ENCODE measurements at regions not wholly inside any gene's neighbourhood (a gene's known extent, or its start where the extent isn't known, plus 50 kb on each side); places are given as distances from the start of the nearest gene placed in this dataset.

DNA sequence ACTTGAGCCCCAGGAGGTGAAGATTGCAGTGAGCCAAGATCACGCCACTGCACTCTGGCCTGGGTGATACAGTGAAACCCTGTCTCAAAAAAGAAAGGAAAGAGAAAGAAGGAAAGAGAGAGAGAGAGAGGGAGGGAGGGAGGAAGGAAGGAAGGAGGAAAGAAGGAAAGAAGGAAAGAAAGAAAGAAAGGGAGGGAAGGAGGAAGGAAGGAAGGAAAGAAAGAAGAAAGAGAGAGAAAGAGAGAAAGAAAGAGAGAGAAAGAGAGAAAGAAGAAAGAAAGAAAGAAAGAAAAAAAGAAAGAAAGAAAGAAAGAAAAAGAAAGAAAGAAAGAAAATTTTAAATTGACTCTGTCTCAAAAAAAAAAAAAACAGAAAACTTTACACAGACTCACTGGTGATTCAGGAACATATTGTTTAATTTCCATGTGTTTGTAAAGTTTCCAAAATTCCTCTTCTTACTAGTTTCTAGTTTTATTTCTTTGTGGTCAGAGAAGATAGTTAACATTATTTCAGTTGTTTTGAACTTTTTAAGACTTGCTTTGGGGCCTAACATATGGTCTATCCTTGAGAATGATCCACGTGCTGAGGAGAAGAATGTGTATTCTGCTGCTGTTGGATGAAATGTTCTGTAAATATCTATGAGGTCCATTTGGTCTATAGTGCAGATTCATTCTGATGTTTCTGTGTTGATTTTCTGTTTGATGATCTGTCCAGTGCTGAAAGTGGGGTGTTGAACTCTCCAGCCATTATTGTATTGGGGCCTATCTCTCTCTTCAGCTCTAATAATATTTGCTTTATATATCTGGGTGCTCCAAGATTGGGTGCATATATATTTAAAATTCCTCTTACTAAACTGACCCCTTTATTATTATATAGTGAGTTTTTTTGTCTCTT, 204.4 kb upstream of the SERP2 start:
- in situ Hi-C loops (cut with HindIII; ENCODE audit: low sequenced_read_pairs), result no loop called here

DNA sequence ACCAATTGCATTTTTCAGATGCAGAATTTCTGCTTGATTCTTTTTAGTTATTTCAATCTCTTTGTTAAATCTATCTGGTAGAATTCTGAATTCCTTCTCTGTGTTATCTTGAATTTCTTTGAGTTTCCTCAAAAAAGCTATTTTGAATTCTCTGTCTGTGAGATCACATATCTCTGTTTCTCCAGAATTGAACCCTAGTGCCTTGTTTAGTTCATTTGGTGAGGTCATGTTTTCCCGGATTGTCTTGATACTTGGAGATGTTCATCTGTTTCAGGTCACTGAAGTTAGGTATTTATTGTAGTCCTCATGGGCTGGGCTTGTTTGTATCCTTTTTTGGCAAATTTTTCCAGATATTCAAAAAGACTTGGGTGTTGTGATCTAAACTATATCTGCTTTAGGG, 202.9 kb upstream of the SERP2 start:
- in situ Hi-C loops (cut with HindIII; ENCODE audit: low sequenced_read_pairs), result no loop called here

DNA sequence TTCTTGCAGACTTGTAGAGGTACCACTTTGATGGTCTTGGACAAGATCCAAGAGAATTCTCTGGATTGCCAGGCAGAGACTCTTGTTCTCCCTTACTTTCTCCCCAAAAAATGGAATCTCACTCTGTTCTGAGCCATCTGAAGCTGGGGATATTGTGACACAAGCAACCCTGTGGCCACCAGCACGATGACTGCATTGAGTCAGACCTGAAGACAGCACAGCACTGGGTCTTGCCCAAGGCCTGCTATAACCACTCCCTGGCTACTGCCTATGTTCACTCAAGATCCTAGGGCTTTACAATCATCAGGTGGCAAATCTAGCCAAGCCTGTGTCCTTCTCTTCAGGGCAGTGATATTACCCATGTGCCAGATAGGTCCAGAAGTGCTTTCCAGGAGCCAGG, 202.5 kb upstream of the SERP2 start:
- in situ Hi-C loops (cut with HindIII; ENCODE audit: low sequenced_read_pairs), result no loop called here

DNA sequence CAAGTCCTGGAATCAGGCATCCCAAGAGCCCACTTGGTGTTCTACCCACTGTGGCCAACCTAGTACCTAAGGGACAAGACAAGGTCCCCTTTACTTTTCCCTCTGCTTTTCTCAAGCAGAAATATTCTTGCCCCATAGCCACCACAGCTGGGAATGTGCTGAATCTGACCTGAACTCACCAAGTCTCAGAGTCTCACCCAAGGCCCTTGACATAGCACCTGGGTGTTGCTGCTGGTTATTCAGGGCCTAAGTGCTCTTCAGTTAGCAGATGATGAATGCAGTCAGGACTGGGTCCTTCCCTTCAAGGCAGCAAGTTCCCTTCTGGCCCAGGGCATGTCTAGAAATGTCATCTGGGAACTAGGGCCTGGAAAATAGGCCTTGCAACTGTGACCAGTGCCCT, 201.8 kb upstream of the SERP2 start:
- in situ Hi-C loops (cut with HindIII; ENCODE audit: low sequenced_read_pairs), result no loop called here

DNA sequence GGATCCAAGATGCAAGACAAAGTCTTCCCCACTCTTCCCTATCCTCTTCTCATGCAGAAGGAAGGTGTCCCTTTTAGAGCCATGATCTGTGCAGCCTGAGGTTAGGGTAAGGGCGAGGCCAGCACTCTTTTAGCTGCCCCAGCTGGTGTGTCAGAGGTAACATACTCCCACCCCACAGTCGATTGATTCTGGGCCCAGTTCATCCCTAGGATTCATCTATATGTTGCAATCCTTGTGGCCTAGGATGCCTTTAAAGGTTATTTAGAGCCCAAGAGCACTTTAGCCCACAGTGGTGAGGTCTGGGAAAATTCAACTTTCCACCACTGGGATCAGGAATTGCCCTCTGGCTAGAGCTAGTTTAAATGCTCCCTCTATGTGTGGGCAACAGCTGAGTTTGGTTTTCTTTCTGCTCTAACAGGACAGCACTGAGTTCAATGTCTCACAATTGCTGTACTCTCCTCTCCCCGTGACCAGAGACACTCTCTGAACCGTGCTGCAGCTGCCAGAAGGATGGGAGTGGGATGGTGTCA, 201.3 kb upstream of the SERP2 start:
- in situ Hi-C loops (cut with HindIII; ENCODE audit: low sequenced_read_pairs), result no loop called here

DNA sequence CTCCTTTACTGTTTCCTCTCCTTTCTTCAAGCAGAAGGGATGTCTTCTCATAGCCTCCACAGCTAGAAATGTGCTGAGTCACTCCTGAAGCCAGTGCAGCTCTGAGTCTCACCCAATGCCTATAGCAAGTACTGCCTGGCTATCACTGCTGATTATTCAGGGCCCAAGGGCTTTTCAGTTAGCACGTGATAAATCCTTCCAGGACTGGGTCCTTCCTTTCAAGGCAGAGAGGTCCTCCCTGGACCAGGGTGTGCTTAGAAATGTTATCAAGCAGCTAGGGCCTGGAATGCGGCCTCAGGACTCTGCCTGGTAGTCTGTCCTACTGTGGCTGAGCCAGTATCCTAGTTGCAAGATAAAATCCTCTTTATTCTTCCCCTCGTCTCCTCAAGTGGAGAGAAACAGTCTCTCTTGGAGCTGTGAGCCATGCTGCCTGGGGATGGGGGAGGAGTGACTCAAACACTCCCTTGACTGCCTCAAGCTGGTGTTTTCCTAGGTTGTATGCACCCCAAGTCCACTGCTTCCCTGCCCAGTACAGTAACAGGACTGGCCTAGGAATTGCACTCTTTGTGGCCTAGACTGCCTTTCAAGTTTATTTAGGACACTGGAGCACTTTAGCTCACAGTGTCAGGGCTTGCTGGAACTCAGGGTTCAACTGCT, 198.7 kb upstream of the SERP2 start:
- in situ Hi-C loops (cut with HindIII; ENCODE audit: low sequenced_read_pairs), result no loop called here

DNA sequence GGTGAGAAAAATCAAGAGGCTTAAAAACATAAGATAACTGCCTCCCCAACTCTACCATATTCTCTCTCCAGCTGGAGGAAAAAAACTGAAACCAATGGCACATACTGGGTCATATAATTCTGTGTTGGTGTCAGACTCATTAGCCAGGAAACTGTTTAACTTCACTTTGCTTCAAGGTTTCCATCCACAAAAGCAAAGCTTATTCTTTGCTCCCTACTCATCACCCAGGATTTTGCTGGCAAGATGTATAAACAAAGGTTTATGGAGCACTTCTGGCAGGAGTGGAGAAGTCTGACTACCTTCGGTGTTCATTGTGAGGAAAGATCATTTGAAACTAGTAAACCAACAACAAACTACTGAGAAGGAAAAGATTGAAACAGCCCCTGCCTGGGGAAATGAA, 197.5 kb upstream of the SERP2 start:
- in situ Hi-C loops (cut with HindIII; ENCODE audit: low sequenced_read_pairs), result no loop called here

DNA sequence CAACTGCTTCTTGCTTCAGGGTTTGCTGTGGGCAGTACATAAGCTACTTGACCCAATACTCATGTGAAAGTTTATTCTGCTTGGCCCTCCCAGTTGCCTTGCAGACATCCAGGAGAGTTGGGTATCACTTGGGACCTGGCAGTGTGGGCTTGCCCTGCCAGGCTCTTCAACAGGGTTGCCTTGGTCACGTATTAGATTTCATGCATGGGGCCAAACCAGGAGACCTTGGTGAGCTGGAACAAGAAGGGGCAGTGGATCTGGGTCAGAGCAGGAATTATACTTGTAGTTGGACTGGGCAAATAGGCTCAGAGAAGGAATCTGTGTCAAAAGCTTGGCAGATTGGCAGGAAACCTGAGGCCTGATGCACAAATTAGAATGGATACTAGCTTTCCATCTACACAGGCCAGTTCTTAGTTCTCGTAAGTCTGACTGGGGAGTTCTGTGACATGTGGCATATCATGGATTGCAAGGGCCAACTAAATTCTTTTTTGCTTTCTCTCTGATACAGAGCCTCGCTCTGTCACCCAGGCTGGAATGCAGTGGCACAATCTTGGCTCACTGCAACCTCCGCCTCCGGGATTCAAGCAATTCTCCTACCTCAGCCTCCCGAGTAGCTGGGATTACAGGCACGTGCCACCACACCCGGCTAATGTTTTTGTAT, 192.6 kb upstream of the SERP2 start:
- in situ Hi-C loops (cut with HindIII; ENCODE audit: low sequenced_read_pairs), result no loop called here

DNA sequence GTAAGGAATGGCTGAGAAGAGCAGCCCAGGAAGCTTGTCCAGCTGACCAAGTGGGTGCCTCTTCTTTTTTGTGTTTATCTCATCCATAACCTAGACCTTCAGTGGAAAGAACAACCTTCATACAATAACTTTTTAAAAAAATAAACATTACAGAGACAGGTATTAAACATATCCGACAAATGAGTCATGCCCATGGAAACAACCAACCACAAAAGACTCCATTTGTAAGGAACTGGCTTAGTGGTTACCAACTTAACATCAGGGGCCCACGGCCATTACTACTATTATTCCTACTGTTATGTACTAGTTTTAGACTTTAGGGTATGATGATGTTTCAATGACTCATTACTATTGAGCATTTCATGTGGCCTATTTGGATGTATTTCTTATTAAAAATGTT, 191.7 kb upstream of the SERP2 start:
- in situ Hi-C loops (cut with HindIII; ENCODE audit: low sequenced_read_pairs), result no loop called here

DNA sequence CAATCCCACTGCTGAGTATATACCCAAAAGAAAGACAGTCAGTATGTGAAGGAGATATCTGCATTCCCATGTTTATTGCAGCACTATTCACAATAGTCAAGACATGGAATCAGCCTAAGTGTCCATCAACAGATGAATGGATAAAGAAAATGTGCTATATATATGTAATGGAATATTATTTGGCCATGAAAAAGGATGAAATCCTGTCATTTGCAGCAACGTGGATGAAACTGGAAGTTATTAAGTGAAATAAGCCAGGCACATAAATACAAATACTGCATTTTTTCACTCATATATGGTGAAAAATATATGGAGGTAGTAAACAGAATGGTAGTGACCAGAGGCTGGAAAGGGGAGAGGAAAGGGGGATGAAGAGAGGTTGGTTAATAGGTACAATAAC, 188.9 kb upstream of the SERP2 start:
- in situ Hi-C loops (cut with HindIII; ENCODE audit: low sequenced_read_pairs), result no loop called here

DNA sequence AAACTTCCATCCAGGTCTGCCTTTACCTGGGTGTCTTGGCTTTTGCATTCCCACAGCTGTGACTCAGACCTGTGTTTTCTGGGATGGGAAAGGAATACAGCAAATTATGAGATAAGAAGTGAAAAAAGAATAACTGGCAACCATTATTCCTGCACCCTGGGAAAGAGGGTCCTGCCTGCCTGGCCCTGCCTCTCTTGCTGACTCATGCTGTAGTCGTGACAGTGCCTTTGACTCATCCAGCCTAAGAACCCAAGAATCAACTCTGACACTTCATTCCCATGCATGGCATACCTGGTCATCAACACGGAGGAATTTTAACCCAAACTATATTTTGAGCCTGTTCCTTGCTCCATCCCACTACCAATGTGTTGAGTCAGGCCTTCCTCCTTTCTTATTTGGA, 185.4 kb upstream of the SERP2 start:
- in situ Hi-C loops (cut with HindIII; ENCODE audit: low sequenced_read_pairs), result no loop called here

DNA sequence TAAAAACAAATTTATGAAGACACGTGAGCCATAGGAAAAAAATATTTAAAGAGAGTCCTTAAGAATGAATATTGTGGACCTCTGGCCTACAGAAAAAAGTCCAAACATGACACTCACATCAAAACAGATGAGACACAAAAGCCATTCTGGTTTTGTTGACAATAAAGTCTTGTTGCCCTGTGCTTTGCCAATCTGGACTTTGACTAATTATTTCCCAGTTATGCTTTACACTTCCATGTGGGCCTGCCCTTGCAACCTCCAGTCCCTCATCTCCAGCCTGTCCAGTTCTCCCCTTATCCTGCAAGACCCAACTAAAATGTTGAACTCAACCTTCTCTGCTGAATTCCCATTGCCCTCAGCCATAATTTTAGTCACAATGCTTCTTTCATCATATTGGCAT, 184.5 kb upstream of the SERP2 start:
- in situ Hi-C loops (cut with HindIII; ENCODE audit: low sequenced_read_pairs), result no loop called here

DNA sequence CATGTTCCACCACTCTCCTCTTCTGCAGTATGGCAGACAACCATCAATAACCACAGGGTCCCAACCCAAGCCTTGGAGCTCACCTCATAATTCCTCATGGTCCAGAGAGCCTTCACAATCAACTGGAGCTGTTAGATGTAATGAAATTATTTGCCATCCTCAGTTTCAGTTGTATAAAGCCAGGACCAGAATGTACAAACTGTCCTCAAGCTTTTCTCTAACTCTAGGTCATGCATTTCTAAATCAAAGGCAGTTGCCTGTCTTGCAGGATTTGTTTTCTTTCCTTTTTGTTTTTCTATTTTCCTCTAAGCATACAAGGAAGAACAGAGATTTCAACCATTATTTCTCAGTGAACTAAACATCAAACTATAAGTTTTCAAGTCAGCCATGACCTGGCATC, 182.5 kb upstream of the SERP2 start:
- in situ Hi-C loops (cut with HindIII; ENCODE audit: low sequenced_read_pairs), result no loop called here

DNA sequence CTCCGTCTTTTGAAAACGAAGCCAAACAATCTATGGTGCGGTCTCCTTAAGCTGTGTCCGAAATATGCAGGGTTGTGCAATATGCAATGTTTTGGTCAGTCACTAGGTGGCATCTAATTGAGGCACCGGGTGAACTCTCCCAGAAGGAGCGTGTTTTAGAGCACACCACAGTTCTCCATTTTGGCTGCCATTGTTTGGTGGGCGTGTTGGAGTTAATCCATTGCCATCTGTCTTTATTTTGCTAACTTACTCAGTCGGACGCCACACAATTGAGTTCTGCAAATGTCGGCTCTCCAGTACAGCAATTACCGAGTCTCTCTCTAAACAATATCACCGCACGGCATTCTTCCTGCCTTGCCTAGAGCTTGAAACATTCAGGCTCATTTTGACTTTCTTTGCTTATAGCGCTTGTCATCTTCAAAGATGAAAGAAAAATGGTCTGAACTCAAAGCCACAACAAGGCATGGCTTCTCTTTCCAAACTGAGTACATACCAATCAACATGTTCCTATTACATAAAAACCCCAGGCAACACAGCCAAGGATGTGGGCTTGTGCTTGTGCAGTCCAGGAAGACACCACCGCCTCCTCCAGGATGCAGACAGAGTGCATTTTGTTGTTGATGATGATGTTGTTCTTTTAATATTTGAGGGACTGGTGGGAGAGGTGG, 182.0 kb upstream of the SERP2 start:
- in situ Hi-C loops (cut with HindIII; ENCODE audit: low sequenced_read_pairs), result no loop called here

DNA sequence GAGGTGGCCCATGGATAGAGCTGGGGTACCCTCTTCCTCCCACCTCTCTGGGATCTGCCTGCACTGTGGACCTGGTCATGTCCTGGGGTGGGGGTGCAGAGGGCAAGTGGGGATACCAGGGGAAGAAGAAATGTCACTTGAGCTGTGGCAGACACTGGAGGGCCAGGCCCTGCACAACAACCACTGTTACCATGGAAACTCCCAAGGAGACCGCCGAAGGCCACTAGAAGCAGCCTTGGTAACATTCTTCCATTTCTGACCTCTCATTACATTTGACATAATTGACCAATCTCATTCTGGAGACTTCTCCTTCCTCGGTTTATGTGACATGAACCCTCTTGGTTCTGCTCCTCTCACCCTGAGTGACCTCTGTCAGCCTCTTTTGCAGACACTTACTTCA, 179.9 kb upstream of the SERP2 start:
- in situ Hi-C loops (cut with HindIII; ENCODE audit: low sequenced_read_pairs), result no loop called here

DNA sequence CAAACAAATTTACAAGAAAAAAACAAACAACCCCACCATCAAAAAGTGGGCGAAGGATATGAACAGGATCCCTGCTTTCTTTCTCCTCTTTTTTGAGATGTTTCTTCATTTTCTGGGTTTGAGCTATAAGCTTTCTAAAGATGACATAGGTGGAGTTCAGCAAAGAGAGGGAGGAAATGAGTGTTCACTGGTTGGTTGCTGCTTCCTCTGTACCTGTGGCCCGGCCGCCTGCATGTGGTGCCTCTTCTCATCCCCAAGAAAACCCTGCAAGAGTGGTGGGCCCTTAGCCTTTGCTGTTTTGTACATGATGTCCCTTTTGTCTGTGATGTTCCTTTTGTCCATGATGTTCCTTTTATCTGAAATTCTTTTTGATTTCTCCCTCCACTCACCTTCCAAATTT, 178.4 kb upstream of the SERP2 start:
- in situ Hi-C loops (cut with HindIII; ENCODE audit: low sequenced_read_pairs), result no loop called here

DNA sequence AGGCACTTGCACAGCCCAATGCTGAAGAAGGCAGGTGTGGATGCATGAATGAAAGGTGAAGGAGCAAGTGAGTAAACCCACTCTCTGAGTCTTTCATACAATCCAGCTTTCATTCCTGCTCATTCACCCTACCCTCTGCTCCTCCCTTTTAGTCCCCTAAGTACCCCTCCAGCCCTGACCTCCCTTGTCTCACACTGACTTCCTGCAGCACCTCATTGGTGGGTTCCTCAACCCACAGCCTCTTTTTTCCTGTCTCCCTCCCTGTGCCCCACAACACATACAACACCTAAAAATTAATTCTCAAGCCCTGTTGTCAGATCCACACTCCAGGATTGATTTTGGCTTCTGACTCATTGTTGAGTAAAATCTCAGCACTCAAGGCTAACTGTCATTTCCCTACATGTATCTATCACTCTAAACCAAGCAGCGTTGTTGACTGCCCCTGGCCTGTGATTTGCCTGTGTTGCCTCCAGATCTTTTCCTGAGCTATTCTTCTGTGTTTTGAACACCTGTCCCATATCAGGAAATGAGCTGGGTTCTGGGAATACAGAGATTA, 177.3 kb upstream of the SERP2 start:
- in situ Hi-C loops (cut with HindIII; ENCODE audit: low sequenced_read_pairs), result no loop called here

DNA sequence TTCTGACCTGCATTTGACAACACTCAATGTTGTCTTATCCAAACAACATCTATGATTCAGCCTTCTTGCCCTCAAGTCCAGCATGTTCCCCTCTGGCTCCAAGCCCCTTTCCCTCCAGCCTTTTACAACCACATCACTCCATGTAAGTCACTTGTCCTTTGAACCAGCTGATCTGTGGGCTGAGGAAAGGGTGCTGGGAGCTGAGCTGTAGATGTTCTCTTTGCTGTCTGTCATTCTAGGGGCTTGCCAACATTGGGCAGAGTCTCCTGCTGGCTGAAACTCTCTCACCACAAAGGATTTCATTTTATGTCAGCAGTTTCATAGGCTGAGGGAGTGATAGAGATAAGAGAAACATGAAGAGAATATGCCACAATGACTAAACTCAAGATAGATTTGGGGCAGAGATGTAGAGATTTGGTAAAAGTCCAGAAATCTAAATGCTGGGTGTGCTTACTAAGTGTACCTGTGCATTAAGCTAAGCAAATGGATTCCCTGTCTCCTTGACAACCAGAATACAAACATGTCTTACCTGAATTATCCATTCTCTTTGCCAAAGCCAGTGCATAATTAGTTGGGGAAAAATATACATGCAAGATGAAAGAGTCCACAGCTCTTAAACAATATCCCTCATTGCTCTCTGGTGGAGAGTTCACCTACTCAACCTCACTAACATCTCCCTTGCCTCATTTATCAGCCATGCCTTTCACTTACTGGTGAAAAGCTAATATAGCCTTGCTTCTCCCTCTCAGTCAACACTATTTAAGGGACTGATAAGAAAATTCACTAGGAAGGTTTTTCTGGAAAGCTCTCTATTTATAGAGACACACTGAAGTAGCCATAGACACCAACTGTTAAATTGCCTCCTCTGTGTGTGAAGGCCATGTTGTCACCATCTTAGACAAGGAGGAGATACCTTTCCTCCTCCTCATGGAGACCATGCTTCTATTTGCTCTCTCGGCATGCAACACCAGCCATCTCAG, 175.5 kb upstream of the SERP2 start:
- in situ Hi-C loops (cut with HindIII; ENCODE audit: low sequenced_read_pairs), result no loop called here

DNA sequence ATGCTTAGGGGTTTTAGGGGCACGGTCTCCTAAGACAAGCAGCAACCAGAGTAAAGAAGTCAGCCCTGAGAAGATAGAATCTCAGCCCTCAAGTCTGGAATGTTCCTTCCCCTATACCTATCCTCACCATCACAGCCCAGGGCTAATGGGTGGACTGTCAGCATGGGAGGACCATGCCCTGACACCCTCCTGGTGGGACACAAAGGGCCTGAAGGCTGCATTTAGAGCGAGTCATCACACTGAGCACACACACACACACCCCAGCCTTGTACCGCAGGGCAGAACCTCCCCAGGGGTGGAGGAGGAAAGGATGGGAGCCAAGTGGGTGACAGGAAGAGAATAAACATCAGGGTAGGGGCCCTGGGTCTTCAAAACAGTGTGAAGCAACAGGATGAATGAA, 174.8 kb upstream of the SERP2 start:
- in situ Hi-C loops (cut with HindIII; ENCODE audit: low sequenced_read_pairs), result no loop called here

All from endothelial cell of hepatic sinusoid (primary cell).